VCaP (cell line): ENCODE measurements at regions not wholly inside any gene's neighbourhood (a gene's known extent, or its start where the extent isn't known, plus 50 kb on each side); places are given as distances from the start of the nearest gene placed in this dataset.

Experiments used
- H3K27ac ChIP-seq: fragments of 450-650 bp; 2 replicates; pipeline ENCODE4 v1.5.1; 2017
- TF ChIP-seq, protein P1 (sequence below): fragments of 450-650 bp; conservative IDR thresholded peaks from 2 replicates; pipeline ENCODE4 v1.5.1; 2017; ENCODE audit warnings: mild to moderate bottlenecking, moderate library complexity

DNA sequence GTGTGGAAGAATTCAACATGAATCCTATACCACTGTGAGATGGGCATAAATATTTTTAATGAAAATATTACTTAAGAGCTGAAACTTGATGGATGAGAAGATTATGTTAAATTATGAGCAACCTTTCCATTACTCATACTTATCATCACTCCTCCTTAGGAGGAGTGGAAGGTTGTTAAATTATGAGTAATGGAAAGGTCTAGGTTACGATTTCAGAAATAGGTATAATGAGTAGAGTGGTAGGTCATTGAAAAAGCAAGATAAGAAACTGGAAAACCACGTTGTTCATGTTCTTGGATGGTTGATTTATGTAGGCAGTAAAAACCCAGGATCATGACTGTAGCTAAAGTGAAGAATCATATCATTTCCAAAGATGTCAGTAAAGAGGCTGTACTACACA is 973.2 kb upstream of the RAG2 start:
- H3K27ac ChIP-seq: no peak overlapping the region
- TF ChIP-seq, protein P1, sequence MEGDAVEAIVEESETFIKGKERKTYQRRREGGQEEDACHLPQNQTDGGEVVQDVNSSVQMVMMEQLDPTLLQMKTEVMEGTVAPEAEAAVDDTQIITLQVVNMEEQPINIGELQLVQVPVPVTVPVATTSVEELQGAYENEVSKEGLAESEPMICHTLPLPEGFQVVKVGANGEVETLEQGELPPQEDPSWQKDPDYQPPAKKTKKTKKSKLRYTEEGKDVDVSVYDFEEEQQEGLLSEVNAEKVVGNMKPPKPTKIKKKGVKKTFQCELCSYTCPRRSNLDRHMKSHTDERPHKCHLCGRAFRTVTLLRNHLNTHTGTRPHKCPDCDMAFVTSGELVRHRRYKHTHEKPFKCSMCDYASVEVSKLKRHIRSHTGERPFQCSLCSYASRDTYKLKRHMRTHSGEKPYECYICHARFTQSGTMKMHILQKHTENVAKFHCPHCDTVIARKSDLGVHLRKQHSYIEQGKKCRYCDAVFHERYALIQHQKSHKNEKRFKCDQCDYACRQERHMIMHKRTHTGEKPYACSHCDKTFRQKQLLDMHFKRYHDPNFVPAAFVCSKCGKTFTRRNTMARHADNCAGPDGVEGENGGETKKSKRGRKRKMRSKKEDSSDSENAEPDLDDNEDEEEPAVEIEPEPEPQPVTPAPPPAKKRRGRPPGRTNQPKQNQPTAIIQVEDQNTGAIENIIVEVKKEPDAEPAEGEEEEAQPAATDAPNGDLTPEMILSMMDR: no peak

- no peak overlapping the region for H3K27ac ChIP-seq
- TF ChIP-seq, protein P1: no peak
These were observed 963.0 kb upstream of the RAG2 start for GRCh38 chr11:37560991-37561390.

DNA sequence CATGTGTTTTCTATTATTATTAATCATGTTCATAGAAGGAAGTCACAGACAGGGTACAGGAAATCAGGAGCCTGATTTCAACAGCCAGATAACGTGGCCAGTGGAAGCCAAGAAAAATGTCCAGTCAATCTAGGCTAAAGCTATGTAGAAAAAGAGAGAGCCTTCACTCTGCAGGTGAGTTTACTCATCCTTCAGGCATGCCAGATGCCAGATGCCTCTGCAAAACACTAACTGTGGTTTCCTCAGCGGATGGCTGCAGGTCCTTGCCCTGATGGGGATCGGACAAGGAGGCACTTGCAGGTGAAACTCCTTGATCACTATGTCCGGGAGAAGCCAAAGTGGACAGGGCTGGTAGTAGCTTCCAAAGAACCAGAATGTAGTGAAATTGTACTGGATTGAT is 962.3 kb upstream of the RAG2 start:
- no peak overlapping the region for H3K27ac ChIP-seq
- TF ChIP-seq, protein P1: no peak

DNA sequence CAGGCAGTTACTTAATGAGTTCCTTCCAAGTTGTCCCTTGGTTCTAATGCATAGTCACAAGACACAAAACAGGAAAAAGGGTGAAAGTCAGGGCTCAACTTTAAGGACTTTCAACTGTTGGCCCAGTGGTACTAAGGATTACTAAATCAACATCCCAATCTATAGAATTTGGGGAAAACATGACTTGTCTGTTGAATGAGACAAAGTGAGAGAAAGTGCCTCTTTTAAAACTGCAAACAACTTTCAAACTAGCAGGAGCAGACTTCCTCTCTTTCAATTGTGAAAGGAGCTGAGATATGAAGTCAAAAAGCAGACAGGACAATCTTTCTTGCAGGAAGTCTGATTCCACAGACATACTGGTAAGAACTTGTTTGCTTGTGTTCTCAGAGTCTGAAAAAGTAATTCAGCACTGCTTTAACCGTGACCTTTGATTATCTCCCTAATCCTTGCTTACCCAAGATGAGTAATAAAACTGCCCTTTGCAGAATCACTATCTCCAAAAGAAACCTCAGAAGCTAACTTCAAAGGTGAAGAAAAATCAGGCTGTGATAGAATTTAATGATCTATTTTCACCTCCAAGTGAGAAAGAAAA is 960.7 kb upstream of the RAG2 start:
- TF ChIP-seq, protein P1: no peak

GRCh38 chr11:37557990-37558389 is 960.0 kb upstream of the RAG2 start:
- no peak overlapping the region for H3K27ac ChIP-seq
- TF ChIP-seq, protein P1: no peak

More for the DNA sequence above, 960.7 kb upstream of the RAG2 start:
- no peak overlapping the region for H3K27ac ChIP-seq

- TF ChIP-seq, protein P1: no peak
- no peak overlapping the region for H3K27ac ChIP-seq
These were observed 954.2 kb upstream of the RAG2 start for GRCh38 chr11:37552284-37552683.

DNA sequence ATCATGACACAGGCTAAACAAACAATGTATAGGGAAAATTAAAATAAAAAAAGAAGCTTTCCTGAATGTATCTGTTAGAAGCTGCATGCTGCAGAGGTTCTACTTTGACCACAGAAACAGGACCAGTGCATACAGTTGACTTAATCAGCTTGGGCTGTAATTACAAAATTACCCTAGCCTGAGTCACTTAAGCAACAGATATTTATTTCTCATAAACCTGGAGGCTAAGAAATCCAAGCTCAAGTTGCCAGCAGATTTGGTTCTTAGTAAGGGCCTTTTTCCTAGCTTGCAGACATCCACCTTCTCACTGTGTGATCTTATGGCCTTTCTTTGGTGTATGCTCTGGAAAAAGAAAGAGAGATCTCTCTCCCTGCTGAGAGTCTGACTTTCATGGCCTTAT is 946.5 kb upstream of the RAG2 start:
- TF ChIP-seq, protein P1: no peak

More for the DNA sequence above, 946.5 kb upstream of the RAG2 start:
- no peak overlapping the region for H3K27ac ChIP-seq
